WERI-Rb-1 (cell line): ENCODE measurements at regions not wholly inside any gene's neighbourhood (a gene's known extent, or its start where the extent isn't known, plus 50 kb on each side); places are given as distances from the start of the nearest gene placed in this dataset.

Source experiments
- DNase-seq: peaks from one replicate; pipeline ENCODE4 v3.0.0-alpha.2; 2020
- H3K27ac ChIP-seq: fragments of 250-450 bp; sonication (Bioruptor Pico); 2 replicates; pipeline ENCODE4 v1.5.1; 2020; ENCODE audit warnings: mild to moderate bottlenecking, moderate library complexity
- H3K27me3 ChIP-seq: fragments of 250-450 bp; sonication (Bioruptor Pico); 2 replicates; pipeline ENCODE4 v1.5.1; 2021; ENCODE audit warnings: mild to moderate bottlenecking, low read depth, moderate library complexity; ENCODE audit not compliant: insufficient read depth, severe bottlenecking
- H3K36me3 ChIP-seq: fragments of 250-450 bp; sonication (Bioruptor Pico); 2 replicates; pipeline ENCODE4 v1.5.1; 2020; ENCODE audit warnings: mild to moderate bottlenecking, moderate library complexity
- H3K4me3 ChIP-seq: 2 replicates; pipeline ENCODE4 v1.5.1; 2011; ENCODE audit warnings: low read depth, mild to moderate bottlenecking, control low read depth, low read length
- H3K9me3 ChIP-seq: fragments of 250-450 bp; sonication (Bioruptor Pico); 2 replicates; pipeline ENCODE4 v1.5.1; 2021; ENCODE audit warnings: mild to moderate bottlenecking, moderate library complexity; ENCODE audit not compliant: severe bottlenecking
- CTCF ChIP-seq: IDR thresholded peaks from 2 replicates; pipeline ENCODE4 v1.5.1; 2011; ENCODE audit warnings: low read depth, mild to moderate bottlenecking, control low read depth, inconsistent platforms, low read length

GRCh38 chr4:136414981-136415380, 1117.3 kb downstream of the PCDH18 start:
- Histone ChIP-seq H3K36me3 (no peaks in the 10 kb centered on the region), H3K27ac (no peak overlapping the region), H3K4me3 (no peak overlapping the region), H3K9me3 (no peaks in the 10 kb centered on the region), H3K27me3 (no peaks in the 10 kb centered on the region)
- no peak for DNase-seq
- TF ChIP-seq CTCF = no peak

GRCh38 chr4:136412708-136413107, 1119.6 kb downstream of the PCDH18 start:
- H3K4me3 ChIP-seq = no peak overlapping the region
- DNase-seq = no peak
- no peak for TF ChIP-seq CTCF

GRCh38 chr4:136400829-136401228, 1131.5 kb downstream of the PCDH18 start:
- peak; percentile 49; the same call in 1 of the 2 replicates for TF ChIP-seq CTCF
- no peaks in the 10 kb centered on the region for H3K9me3 ChIP-seq
- H3K27me3 ChIP-seq = no peaks in the 10 kb centered on the region
- H3K36me3 ChIP-seq = no peaks in the 10 kb centered on the region; the same call in 1 of the 2 replicates
- no peak for DNase-seq
- H3K4me3 ChIP-seq = no peak overlapping the region
- no peak overlapping the region for H3K27ac ChIP-seq

More at GRCh38 chr4:136412708-136413107, 1119.6 kb downstream of the PCDH18 start:
- no peaks in the 10 kb centered on the region for H3K9me3 ChIP-seq
- no peaks in the 10 kb centered on the region for H3K27me3 ChIP-seq
- H3K36me3 ChIP-seq = no peaks in the 10 kb centered on the region
- no peak overlapping the region for H3K27ac ChIP-seq

- Histone ChIP-seq H3K9me3 (no peaks in the 10 kb centered on the region), H3K36me3 (no peaks in the 10 kb centered on the region), H3K27ac (no peak overlapping the region), H3K27me3 (no peaks in the 10 kb centered on the region), H3K4me3 (no peak overlapping the region)
- no peak for DNase-seq
- no peak for TF ChIP-seq CTCF
These were observed 1137.0 kb downstream of the PCDH18 start for GRCh38 chr4:136395212-136395722.

GRCh38 chr4:136392576-136392975, 1139.7 kb downstream of the PCDH18 start:
- H3K4me3 ChIP-seq = no peak overlapping the region
- H3K27ac ChIP-seq = no peak overlapping the region
- no peaks in the 10 kb centered on the region for H3K36me3 ChIP-seq
- H3K27me3 ChIP-seq = no peaks in the 10 kb centered on the region
- no peak for TF ChIP-seq CTCF
- no peak for DNase-seq
- H3K9me3 ChIP-seq = no peaks in the 10 kb centered on the region

- Histone ChIP-seq H3K36me3 (no peaks in the 10 kb centered on the region), H3K9me3 (no peaks in the 10 kb centered on the region), H3K27me3 (no peaks in the 10 kb centered on the region), H3K4me3 (no peak overlapping the region), H3K27ac (no peak overlapping the region)
- DNase-seq = no peak
- TF ChIP-seq CTCF = no peak
These were observed 1141.5 kb downstream of the PCDH18 start for GRCh38 chr4:136390824-136391223.
